Chondrocyte (in vitro differentiated cells): ENCODE measurements at regions not wholly inside any gene's neighbourhood (a gene's known extent, or its start where the extent isn't known, plus 50 kb on each side); places are given as distances from the start of the nearest gene placed in this dataset.

Source experiments
- DNase-seq: peaks from one replicate; pipeline ENCODE4 v3.0.0; 2021; ENCODE audit warnings: mixed read lengths, low spot score
- H3K27ac Mint-ChIP-seq: one replicate; pipeline ENCODE4 v1.8.0; 2021; ENCODE audit warnings: mild to moderate bottlenecking, moderate library complexity, mixed read lengths; ENCODE audit not compliant: unreplicated experiment
- H3K27me3 Mint-ChIP-seq: 2 replicates; pipeline ENCODE4 v1.8.0; 2021; ENCODE audit warnings: low read depth, mixed read lengths
- H3K36me3 Mint-ChIP-seq: 2 replicates; pipeline ENCODE4 v1.8.0; 2021; ENCODE audit warnings: low read depth, mixed read lengths
- H3K4me1 Mint-ChIP-seq: 2 replicates; pipeline ENCODE4 v1.8.0; 2021; ENCODE audit warnings: low read depth, mild to moderate bottlenecking, mixed read lengths
- H3K4me3 Mint-ChIP-seq: one replicate; pipeline ENCODE4 v1.8.0; 2021; ENCODE audit warnings: mild to moderate bottlenecking, moderate library complexity, mixed read lengths; ENCODE audit not compliant: unreplicated experiment
- H3K9me3 Mint-ChIP-seq: 2 replicates; pipeline ENCODE4 v1.8.0; 2021; ENCODE audit warnings: low read depth, mixed read lengths
- CTCF ChIP-seq: fragments of 200-600 bp; sonication (generic); IDR thresholded peaks from 2 replicates; pipeline ENCODE4 v1.5.0; 2021; ENCODE audit warnings: antibody characterized with exemption, mild to moderate bottlenecking, moderate library complexity

- peaks cover 2% of the 10 kb centered on the region for H3K36me3 Mint-ChIP-seq
- no peak overlapping the region for H3K4me3 Mint-ChIP-seq
- no peaks in the 10 kb centered on the region for H3K27me3 Mint-ChIP-seq
- peaks cover 4% of the 10 kb centered on the region for H3K4me1 Mint-ChIP-seq
- DNase-seq, result no peak
- peaks cover 14% of the 10 kb centered on the region for H3K9me3 Mint-ChIP-seq
- no peak for TF ChIP-seq CTCF
- H3K27ac Mint-ChIP-seq, result peak overlapping the region; percentile 92
Measured at GRCh38 chr14:58898655-58899316, 261.0 kb downstream of the DACT1 start.

DNA sequence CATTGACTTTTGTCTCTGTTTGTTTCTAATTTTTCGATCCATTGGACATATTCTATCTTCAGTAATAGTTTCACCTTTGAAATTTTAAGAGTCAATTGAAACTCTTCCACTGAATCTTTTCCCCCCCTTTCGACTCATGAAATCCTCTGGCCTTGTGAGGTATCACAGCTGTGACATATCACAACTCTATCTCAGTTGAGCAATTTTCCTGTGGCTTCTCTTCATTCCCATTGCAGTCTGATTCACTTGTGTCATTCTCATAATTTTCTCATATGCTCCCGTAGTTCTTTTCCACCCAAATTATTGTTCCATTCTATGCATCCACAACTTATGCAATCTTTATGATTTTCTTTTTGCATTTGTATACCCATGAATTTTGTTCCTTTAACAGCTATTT lies 261.6 kb downstream of the DACT1 start:
- Mint-ChIP-seq H3K9me3 (peaks cover 14% of the 10 kb centered on the region), H3K27ac (no peak overlapping the region), H3K4me3 (no peak overlapping the region), H3K27me3 (no peaks in the 10 kb centered on the region), H3K36me3 (peaks cover 2% of the 10 kb centered on the region), H3K4me1 (peaks cover 4% of the 10 kb centered on the region)
- no peak for DNase-seq
- TF ChIP-seq CTCF, result no peak

GRCh38 chr14:58901826-58902225 lies 264.1 kb downstream of the DACT1 start:
- Mint-ChIP-seq H3K36me3 (no peaks in the 10 kb centered on the region), H3K27ac (no peak overlapping the region), H3K27me3 (no peaks in the 10 kb centered on the region), H3K9me3 (peaks cover 14% of the 10 kb centered on the region), H3K4me1 (peaks cover 10% of the 10 kb centered on the region), H3K4me3 (no peak overlapping the region)
- no peak for DNase-seq
- no peak for TF ChIP-seq CTCF

DNA sequence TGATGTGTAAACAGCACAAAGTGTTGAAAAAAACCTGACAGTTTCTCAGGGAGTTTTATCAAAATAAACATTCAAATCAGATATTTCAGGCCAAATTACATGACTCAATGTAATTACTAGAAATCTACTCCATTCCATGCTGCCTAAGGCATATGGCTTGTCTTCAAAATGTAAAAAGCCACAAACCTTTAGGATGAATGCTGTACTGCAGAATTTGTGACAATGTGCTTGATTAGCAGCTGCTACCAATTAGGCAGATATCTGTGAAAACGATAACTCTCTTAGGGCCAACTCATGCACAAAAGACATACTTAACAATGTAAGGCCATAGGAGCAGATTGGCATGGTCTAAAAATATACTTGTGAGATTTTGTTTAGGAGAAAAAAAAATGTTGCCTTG lies 267.0 kb downstream of the DACT1 start:
- peaks cover 4% of the 10 kb centered on the region for H3K9me3 Mint-ChIP-seq
- H3K36me3 Mint-ChIP-seq, result no peaks in the 10 kb centered on the region
- H3K27ac Mint-ChIP-seq, result no peak overlapping the region
- H3K4me3 Mint-ChIP-seq, result no peak overlapping the region
- H3K27me3 Mint-ChIP-seq, result no peaks in the 10 kb centered on the region
- no peak for DNase-seq
- TF ChIP-seq CTCF, result no peak
- peaks cover 20% of the 10 kb centered on the region for H3K4me1 Mint-ChIP-seq

DNA sequence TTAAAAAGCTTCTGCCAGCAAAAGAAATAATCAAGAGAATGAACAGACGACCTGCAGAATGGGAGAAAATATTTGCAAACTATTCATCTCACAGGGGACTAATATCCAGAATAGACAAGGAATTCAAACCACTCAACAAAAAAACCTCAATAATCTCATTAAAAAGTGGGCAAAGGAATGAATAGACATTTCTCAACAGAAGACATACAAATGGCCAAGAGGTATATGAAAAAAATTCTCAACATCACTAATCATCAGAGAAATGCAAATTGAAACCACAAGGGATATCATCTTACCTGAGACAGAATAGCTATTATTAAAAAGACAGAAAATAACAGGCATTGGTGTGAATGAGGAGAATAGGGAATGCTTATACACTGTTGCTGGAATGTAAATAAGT lies 270.0 kb downstream of the DACT1 start:
- TF ChIP-seq CTCF, result no peak
- Mint-ChIP-seq H3K36me3 (no peaks in the 10 kb centered on the region), H3K27me3 (no peaks in the 10 kb centered on the region), H3K27ac (no peak overlapping the region), H3K4me1 (peaks cover 16% of the 10 kb centered on the region), H3K4me3 (no peak overlapping the region), H3K9me3 (peaks cover 4% of the 10 kb centered on the region)
- DNase-seq, result no peak
